GM19463 (cell line): ENCODE measurements at regions not wholly inside any gene's neighbourhood (a gene's known extent, or its start where the extent isn't known, plus 50 kb on each side); places are given as distances from the start of the nearest gene placed in this dataset.

Experiments
- ATAC-seq: cut with Tn5 transposase; IDR thresholded peaks from one replicate; pipeline ENCODE4 v1.9.1; 2021; ENCODE audit warnings: mild to moderate bottlenecking, moderate library complexity; ENCODE audit not compliant: unreplicated experiment

DNA sequence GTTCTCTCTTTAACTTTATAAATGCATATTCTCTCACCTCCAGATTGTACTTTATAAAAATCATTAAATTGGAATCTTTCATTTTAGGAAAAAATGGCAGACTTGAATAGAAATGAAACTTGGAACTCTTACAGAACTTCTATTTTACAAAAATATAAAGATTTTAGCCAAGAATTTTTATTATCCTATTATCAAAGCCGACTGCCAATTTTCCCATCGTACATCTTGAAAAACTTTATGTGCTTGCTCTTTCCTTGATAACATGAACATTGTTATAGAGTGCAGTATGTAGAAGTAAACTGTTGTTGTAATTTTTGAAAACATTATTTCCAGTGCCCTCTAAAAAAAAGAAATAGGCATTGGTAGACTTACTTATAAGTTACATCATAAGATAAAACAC is 475.7 kb upstream of the REG3G start:
- no peak for ATAC-seq

DNA sequence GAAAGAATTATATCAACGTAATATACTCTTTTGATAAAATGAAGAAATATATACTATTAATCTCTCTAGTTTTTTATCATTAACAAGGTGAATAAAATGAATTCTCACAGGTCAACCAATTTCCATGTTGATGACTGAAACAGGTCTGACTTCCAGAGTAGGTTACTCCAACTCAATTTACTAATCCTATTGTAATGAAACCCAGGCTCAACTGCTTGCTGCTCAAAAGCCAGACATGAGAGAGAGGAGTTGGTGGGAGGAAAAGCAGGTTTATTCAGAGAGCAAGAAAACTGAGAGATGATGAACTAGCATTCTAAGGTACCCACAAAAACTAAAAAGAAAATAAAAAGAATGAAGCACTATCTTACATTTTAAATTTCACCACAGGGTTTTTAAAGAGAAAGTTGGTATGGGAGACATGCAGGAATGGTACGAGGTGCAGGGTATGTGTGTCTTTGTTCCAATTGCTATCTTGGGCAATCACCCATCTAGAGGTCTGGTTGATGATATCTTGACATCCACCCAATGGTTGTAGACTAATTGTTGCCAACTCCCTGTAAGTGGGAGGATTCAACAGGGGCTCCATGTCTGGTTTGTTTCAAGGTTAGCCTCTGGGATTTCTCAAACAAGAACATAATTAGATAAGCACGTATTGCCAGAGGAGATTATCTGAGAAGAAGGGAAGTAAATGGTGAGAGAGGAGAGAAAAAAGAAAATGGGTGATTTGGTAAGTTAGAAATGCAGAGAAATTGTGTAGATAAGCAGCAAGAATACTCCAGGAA is 471.4 kb upstream of the REG3G start:
- no peak for ATAC-seq

DNA sequence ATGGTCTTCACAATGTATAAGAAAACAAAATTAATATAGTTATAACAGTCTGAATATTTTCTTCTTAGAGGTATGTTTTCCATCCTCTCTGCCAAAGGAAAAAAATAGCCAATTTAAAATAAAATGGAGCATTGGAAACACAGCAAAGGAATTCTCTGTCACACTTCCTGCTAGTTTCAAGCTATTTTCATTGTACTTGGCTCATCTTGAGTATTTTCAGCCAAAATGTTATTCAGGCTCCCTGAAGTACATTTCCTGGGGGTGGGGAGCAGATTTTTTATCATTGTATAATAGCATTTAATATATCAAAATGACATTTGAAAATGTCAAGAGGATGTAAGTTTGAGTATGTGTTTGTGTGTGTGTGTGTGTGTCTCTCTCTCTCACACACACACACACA is 463.6 kb upstream of the REG3G start:
- ATAC-seq, result no peak

DNA sequence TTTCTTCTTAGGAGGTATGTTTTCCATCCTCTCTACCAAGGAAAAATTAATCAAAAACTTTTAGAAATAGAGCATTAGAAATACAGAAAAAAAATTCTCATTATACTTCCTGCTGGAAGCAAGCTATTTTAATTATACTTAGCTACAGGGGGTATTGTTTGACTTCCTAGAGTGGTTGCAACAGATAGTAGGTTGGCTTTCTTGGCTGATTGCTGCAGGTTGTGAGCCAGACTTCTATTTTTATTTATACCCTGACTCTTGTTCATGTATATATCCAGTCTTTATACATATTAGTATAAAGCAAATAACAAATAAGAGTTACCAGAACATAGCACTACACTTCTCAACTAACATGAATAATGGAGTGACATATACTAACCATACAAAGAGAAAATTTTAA is 460.8 kb upstream of the REG3G start:
- ATAC-seq, result no peak

DNA sequence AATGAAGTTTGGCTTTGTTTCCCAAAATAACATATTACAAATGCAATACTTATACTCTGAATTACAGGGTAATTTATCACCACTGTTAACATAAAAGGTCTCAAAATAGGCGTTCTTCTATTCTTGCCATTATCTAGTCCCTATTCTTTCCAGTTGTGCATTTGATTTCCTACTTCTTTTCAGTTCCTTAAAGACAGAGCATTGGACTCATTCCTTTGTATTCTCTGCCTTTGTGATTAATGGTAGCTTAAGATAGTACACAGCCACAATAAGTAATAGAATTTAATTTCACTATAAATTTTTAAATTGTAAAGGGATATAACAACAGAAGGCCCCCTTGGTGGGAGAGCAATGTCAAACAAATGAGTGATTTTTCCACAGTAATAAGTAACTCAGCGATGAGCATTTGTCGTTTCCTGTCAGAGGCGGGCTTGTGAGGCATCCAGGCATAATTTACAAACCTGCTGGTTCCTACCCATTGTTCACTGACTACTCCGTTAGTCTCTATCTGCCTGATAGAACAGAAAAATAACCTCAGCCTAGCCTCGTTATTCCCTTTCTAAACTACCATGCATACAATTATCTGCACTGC is 456.6 kb upstream of the REG3G start:
- ATAC-seq, result no peak

DNA sequence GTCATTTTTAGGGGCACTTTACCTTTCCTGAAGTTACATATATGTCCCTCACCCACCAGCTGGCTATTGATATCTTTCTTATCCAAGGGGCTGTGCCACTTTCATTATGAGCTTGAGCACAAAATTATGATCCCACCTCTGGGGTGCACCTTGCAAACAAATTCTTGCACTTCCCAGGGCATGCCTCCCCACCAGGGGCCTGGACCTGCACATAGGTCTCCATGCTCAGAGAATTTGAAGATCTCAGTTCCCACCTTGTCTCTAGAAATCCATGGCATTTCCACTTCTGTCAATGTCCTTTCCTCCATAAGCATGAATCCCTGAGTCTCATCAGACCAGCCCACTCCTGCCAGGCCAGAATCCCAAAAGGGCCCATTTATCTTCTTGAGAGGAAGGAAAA is 449.1 kb upstream of the REG3G start:
- no peak for ATAC-seq

DNA sequence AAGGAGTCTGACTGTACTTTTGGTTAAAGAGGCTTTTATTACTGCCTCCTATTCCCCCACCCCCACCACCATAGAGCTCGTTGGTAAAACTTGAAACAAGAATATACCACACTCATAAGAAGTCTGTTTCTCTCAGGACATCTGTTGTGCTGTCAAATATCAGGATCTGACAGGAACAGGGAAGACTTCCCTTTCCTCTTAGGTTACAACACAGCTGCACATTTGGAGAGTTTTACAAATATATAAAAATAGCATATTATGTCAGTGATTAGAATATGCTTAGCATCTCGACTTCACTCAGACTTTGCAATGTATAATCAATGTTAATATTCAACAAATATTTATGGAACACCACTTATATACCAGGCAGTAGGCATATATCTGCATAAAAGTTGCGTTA is 439.6 kb upstream of the REG3G start:
- no peak for ATAC-seq

DNA sequence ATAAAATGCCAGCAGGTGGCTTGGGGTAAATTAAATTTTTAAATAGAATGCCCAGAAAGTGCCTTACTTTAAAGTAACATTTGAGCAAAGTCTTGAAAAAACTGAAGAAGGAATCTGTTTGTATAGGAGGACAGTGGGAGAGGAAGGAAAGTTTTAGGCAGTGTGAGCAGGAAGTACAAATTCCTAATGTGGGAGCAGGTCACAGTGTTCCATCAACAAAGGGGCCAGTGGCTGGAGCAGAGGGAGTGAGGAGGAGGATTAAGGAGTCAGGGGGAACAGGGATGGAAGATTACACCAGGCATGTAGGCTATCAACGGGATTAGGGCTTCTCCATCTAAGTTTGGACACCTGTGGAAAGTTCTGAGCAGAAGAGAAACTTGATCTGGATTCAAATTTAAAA is 439.2 kb upstream of the REG3G start:
- ATAC-seq, result no peak

DNA sequence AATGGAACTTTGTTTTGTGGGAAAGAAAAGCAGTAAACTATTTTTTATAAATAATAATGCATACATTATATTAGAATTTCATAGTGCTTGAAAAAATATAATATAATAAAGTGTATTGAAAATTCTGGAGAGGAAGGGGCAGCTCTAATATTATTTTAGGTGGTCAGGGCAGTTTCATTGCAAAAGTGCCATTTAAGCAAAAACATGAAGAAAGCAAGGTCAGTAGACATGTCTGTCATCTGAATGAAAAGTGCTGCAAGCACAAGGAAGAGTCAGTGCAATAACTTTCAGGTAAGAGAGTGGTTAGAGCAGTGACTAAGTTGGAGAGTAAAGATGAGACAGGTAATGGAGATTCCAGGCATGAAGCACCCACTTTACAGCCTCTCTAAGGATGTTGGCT is 435.6 kb upstream of the REG3G start:
- ATAC-seq, result no peak

DNA sequence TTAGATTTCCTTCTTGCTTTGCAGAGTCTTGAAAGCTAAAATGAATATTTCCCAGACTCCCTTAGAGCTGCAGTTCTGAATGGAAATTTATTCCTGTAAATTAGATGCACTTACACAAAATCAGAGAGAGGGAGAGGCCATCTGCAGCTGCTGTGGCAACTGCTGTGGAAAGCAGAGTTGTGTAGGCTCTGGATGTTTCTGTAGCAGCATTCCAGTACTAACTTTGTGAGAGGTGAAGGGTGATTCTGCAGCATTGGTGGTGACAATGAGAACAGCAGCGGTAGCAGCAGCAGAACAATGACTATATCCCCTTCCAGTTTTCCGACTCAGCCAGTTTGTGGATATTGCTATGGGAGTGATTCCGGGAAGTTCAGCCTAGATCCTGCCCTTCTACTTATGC is 433.0 kb upstream of the REG3G start:
- no peak for ATAC-seq

DNA sequence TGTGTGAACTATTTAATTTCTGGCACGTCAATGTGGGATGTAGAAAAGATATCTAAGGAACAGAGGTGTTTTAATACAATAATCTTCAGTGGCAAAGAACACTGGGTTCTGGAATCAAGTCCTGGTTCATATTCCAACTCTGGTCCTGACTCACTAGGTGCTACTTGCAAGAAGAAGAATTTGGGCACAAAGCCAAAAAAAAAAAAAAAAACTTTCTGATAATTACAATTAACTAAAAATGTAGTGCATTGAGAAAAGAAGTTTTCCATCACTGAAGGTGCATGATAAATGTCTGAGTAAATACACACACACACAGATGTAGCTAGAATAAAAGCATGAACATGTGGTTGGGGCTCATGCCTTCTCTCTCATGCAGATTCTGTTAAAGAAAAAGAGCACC is 424.4 kb upstream of the REG3G start:
- ATAC-seq, result no peak

DNA sequence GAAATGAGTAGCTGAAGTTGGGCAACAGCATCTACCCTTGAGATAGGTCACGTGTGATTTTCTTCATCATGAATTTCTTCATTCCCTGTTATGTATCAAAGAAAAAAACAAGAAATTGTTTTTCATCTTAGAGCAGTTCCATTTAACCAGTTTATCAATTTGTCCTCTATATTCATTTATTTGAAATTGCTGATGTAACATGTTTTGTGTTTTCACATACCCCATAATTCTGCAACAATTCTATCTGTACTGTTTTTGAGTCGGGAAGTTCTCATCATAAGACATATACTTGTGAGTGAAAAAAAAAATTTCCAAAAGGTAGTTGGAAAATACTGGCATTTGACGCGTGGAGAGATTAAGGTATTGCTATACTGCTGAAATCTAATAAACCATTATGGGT is 422.6 kb upstream of the REG3G start:
- ATAC-seq, result no peak

DNA sequence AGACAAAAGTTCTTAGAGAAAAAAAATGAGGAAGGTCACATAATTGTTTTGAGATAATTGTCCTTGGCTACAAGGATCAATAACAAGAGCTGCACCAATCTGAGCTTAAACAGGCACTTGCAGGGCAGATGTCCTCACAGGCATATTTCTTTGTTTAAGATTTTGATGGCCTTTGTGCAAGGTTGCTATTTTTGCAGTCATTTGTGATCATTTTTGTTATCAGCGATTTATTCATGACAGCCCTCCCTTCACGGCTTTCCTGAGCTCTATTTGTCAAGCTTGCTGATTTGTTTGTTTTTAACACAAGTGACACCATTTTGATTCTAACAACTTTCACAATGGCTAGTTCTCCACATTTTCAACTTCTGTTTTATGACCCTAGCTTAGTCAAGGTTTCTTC is 418.6 kb upstream of the REG3G start:
- no peak for ATAC-seq

DNA sequence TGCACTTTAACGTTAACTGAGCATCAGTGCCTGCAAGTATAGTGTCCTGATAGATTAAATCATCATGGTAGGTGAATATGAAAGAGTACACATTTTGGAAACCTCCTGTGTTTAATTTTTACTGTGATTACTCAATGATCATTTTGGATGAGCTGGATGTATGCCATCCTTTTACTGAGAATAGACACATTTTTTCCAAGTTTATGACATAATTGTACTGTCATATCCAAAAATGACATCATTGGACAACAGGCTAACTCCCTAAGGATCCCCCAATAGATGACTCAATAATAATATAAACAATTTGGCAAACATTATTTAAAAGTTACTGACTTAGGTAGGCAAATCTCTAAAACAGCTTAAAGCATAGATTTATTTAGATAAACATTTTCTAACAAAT is 410.8 kb upstream of the REG3G start:
- no peak for ATAC-seq

DNA sequence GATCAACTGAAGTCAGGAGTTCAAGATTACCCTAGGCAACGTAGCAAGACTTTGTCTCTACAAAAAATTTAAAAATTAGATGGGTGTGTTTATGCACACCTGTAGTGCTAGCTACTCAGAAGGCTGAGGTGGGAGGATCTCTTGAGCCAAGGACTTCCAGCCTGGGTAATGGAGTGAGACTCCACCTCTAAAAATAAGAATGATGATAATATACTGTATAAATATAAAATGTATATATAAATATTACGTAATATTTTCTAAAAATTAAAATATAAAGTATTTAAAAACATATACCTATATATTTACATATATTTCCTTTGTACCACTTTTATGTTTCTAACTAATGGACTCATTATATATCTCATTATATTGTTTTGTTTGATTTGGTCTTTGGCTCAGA is 409.5 kb upstream of the REG3G start:
- no peak for ATAC-seq

DNA sequence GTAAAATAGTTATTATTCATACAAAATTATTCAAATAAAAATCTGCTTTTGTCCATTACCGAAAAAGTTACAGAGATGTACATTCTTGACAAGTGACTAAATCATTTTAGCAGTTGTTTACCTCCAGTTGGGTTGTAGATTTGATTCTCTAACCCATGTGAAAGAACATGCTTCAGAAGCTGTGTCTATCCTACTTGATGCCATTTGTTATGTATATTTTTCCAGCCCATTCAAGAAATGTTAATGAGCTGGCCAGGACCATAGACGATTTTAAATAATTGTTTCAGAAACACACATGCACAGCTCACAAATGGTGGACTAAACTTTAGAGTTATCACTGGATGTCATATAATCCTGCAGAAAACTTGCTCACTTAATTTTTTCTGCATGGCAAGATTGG is 391.1 kb upstream of the REG3G start:
- no peak for ATAC-seq

DNA sequence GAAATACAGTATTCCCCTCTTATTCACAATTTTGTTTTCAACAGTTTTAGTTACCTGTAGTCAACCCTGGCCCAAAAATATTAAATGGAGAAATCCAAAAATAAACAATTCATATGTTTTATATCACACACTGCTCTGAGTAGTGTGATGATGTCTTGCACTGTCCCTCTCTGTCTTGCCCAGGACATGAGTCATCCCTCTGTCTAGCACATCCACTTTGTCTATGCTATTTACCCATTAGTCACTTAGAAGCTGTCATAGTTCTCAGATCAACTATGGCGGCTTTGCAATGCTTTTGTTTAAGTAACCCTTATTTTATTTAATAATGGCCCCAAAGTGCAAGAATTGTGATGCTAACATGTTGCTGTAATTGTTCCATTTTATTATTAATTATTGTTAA is 380.6 kb upstream of the REG3G start:
- no peak for ATAC-seq

DNA sequence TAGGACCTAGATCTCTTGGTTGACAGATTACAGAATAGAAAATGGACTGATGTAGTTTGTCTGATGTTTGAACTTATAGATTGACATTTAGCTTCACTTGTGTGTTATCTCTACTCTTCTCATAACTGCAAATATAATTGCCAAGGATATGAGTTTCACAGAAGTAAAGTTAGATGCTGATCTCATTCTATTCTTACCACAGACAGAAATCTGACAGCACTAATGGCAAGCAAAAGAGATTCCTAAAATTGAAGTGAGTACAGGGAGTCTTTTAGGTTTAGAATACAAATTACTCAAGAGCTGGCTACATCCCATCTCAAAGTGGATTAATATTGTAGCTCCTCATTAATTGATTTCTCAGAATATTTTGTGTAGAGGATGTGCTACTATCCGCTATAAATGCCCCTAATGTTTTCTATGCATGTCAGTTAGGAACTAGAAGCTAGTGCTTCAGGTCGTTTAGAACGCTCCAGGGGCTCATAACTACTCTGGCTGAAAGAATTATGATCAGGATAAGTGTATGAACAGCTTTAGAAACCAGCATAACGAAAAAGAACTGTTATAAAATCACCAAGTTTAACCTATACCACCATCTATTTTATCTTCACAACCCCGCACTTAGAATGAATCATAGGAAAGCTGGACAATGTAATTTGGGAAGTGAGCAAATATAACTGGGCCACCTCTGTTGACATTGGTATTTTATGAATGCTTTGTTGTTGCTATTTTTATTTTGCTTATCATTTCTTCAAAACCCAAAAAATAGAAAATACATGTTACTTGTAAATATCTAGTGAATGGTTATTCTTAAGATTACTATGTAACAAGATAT is 378.8 kb upstream of the REG3G start:
- ATAC-seq, result no peak

DNA sequence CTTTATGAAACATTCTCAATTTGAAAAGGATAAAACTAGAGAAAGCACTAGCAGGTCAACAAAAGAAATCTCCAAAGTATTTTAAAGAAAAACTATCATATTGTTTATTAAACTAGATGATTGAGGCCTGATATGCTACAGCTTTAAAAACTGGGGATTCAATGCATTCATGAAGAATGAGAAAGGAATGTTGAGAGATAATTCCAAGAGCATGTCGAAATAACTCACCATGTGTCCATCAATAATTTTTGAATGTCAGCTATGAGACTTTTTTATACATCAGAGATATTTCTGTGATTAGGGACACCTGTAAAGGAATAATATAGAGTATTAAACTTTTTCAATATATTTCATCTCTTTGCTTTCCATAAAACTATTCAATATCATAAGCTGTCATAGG is 376.9 kb upstream of the REG3G start:
- ATAC-seq, result no peak

DNA sequence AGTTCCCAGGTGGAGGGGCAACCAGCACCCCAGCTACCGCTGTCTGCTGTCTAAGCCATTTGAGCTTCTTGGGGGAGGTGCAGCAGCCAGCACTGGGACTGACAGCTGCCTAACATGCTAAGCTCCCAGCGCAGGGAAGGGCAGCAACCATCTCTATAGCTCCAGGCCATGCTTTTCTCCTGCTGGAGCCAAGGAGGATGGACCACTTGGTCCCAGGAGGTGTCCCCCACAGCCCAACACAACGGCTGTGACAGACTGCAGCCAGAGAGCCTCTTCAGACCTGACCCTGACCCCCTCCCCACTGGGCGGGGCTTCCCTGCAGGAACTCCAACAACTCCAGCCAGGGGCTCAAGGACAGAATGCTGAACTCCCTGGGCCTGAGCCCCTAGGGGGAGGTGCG is 370.6 kb upstream of the REG3G start:
- no peak for ATAC-seq

DNA sequence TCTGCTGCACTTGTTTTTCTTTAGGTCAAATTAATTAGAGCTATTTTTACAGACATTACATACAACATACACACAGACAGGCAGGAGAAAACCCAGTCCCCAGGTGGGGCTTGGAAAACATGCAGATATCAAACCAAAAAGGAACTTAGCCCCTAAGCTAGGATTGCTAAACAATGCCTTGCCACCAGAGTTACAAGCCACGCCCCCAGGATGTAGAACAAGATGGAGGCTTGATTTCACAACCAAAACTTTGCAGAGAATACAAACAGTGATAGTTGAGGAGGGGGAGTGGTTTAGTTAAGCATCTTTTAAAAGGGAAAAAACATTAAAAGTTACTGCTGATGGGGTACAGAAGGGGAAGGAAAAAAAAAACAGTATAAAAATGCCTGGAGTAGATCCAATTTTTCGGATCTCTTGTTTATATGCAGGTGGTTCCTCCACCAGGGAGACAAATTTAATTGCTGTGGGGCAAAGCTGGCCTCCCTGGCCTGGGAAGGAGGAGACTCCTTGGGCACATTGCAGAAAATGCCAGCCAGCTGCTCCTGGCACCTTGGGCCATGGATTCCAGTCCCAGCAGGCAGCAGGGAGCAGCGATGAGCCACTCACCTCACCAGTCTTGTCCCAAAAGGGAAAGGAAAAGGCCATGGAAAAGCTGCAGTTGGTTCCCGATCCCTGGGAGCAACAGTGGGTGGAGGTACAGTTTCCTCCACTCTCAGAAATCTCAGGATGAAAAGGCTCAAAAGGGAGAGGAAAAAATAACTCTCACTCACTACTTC is 348.4 kb upstream of the REG3G start:
- ATAC-seq, result no peak
